Fibroblast of gingiva (primary cell): ENCODE measurements at regions not wholly inside any gene's neighbourhood (a gene's known extent, or its start where the extent isn't known, plus 50 kb on each side); places are given as distances from the start of the nearest gene placed in this dataset.
"Not testable (repeated sequence)": the region's sequence is repeated elsewhere in the genome, so short reads cannot be mapped to it uniquely, and the experiment has no call there.

Source experiments
- DNase-seq: peaks from one replicate; pipeline ENCODE4 v3.0.0-alpha.2; 2011; ENCODE audit warnings: low read depth

GRCh38 chr4:134145369-134145768 is 56.2 kb downstream of the PABPC4L start:
- no peak for DNase-seq

- DNase-seq: no peak
Observed at GRCh38 chr4:134144337-134144736, 57.3 kb downstream of the PABPC4L start.

GRCh38 chr4:134141728-134142127 is 59.9 kb downstream of the PABPC4L start:
- no peak for DNase-seq

- no peak for DNase-seq
Observed at GRCh38 chr4:134139188-134139587, 62.4 kb downstream of the PABPC4L start.

GRCh38 chr4:134132086-134132783 is 69.4 kb downstream of the PABPC4L start:
- no peak for DNase-seq

GRCh38 chr4:134126955-134127354 is 74.6 kb downstream of the PABPC4L start:
- no peak for DNase-seq

- DNase-seq: no peak
Observed at GRCh38 chr4:134126000-134126560, 75.5 kb downstream of the PABPC4L start.

GRCh38 chr4:134122903-134123302 is 78.7 kb downstream of the PABPC4L start:
- DNase-seq: no peak

GRCh38 chr4:134117392-134118183 is 84.0 kb downstream of the PABPC4L start:
- DNase-seq: no peak

- DNase-seq: no peak
Observed at GRCh38 chr4:134089885-134090284, 111.7 kb downstream of the PABPC4L start.

- no peak for DNase-seq
Observed at GRCh38 chr4:134085496-134085895, 116.1 kb downstream of the PABPC4L start.

GRCh38 chr4:134079085-134079484 is 122.5 kb downstream of the PABPC4L start:
- DNase-seq: not testable (repeated sequence)

GRCh38 chr4:134078230-134078914 is 123.2 kb downstream of the PABPC4L start:
- no peak for DNase-seq

- no peak for DNase-seq
Observed at GRCh38 chr4:134073711-134074110, 127.9 kb downstream of the PABPC4L start.

- no peak for DNase-seq
Observed at GRCh38 chr4:134072137-134072536, 129.5 kb downstream of the PABPC4L start.

GRCh38 chr4:134070174-134070573 is 131.4 kb downstream of the PABPC4L start:
- no peak for DNase-seq

GRCh38 chr4:134057356-134057755 is 144.2 kb downstream of the PABPC4L start:
- DNase-seq: no peak

GRCh38 chr4:134046221-134046620 is 155.4 kb downstream of the PABPC4L start:
- DNase-seq: not testable (repeated sequence)

- no peak for DNase-seq
Observed at GRCh38 chr4:134045411-134045810, 156.2 kb downstream of the PABPC4L start.

- no peak for DNase-seq
Observed at GRCh38 chr4:134043266-134043665, 158.3 kb downstream of the PABPC4L start.

- DNase-seq: no peak
Observed at GRCh38 chr4:134028421-134028820, 173.2 kb downstream of the PABPC4L start.

- DNase-seq: peak; percentile 11
Observed at GRCh38 chr4:134027931-134028330, 173.7 kb downstream of the PABPC4L start.

- no peak for DNase-seq
Observed at GRCh38 chr4:134024251-134024650, 177.3 kb downstream of the PABPC4L start.
